HepG2 (cell line): ENCODE measurements at regions not wholly inside any gene's neighbourhood (a gene's known extent, or its start where the extent isn't known, plus 50 kb on each side); places are given as distances from the start of the nearest gene placed in this dataset.

Experiments used
- ATAC-seq: fragments of 200-7000 bp; cut with Tn5 transposase; 3 replicates; pipeline ENCODE4 v1.9.1; 2020; ENCODE audit warnings: mild to moderate bottlenecking, moderate library complexity
- BruUV-seq: library from RNA; stranded (reverse); fragments of 400-500 nt; replicated peaks from 2 replicates; lab custom pipeline; 2021; lab: Mats Ljungman, UMichigan
- CTCF ChIA-PET: fragments of 300-600 bp; formaldehyde crosslinking; extraction: SDS; loops from one replicate; lab custom pipeline; 2021; ENCODE audit warnings: low total read pairs, inconsistent platforms, low intra/inter-chr PET ratio; lab: Yijun Ruan, JAX
- POLR2A ChIA-PET: fragments of 350-600 bp; sonication (Branson Sonifier 250); formaldehyde crosslinking; loops from one replicate; lab custom pipeline; 2020; ENCODE audit warnings: antibody characterized with exemption, inconsistent platforms; lab: Yijun Ruan, JAX
- DNase-seq: peaks from one replicate; pipeline ENCODE4 v3.0.0-alpha.2; 2015; ENCODE audit warnings: low spot score
- FAIRE-seq: peaks from 3 replicates; lab custom pipeline; 2011; peaks lifted over from hg19 to GRCh38; lab: Jason Lieb, UNC
- H2AFZ ChIP-seq: one replicate; pipeline ENCODE4 v1.6.1; 2011; ENCODE audit warnings: low read length, inconsistent platforms
- H3K27ac ChIP-seq: fragments of 300-600 bp; 3 replicates; pipeline ENCODE4 v1.8.0; 2011; ENCODE audit warnings: mixed run types, mild to moderate bottlenecking, mixed read lengths, low read length, inconsistent platforms; ENCODE audit not compliant: insufficient read depth; ENCODE audit errors: extremely low read length
- H3K27me3 ChIP-seq, 2 experiments: fragments of 200-600 bp in 1 of 2; 2 replicates in 1 of 2; 3 replicates in 1 of 2; pipeline versions ENCODE4 v1.6.0 to v1.8.0; 2011; ENCODE audit warnings: low read length in 2 of 2, mild to moderate bottlenecking in 2 of 2, moderate library complexity in 2 of 2, inconsistent platforms in 1 of 2; ENCODE audit not compliant: insufficient read depth in 2 of 2, control insufficient read depth in 1 of 2
- H3K36me3 ChIP-seq, 2 experiments: fragments of 200-600 bp in 1 of 2; replicated peaks in 1 of 2; 2 replicates in 1 of 2; 3 replicates in 1 of 2; pipeline versions ENCODE4 v1.5.1 to v1.8.0; 2011; ENCODE audit warnings: low read length in 2 of 2, inconsistent platforms in 1 of 2; ENCODE audit not compliant: insufficient read depth in 2 of 2, control insufficient read depth in 1 of 2
- H3K4me1 ChIP-seq: 2 replicates; pipeline ENCODE4 v1.5.1; 2012; ENCODE audit warnings: low read length, inconsistent platforms; ENCODE audit not compliant: insufficient read depth
- H3K4me2 ChIP-seq: 2 replicates; pipeline ENCODE4 v1.6.0; 2011; ENCODE audit warnings: low read depth, low read length, inconsistent platforms
- H3K4me3 ChIP-seq, 3 experiments: fragments of 200-600 bp in 1 of 3; sonication (generic), shearing (Covaris generic) in 1 of 3; replicated peaks in 1 of 3; 2 replicates each; pipeline ENCODE4 v1.5.1; 2011 to 2016; ENCODE audit warnings: low read length in 3 of 3, inconsistent platforms in 2 of 3, low read depth in 2 of 3, mild to moderate bottlenecking in 2 of 3, control low read depth in 1 of 3, mixed read lengths in 1 of 3; ENCODE audit not compliant: insufficient read depth in 1 of 3
- H3K79me2 ChIP-seq: one replicate; pipeline ENCODE4 v1.6.1; 2011; ENCODE audit warnings: low read length, inconsistent platforms; ENCODE audit not compliant: insufficient read depth
- H3K9ac ChIP-seq: 2 replicates; pipeline ENCODE4 v1.6.0; 2011; ENCODE audit warnings: mild to moderate bottlenecking, low read depth, low read length, inconsistent platforms; ENCODE audit not compliant: insufficient read depth
- H3K9me3 ChIP-seq: 2 replicates; pipeline ENCODE4 v1.5.1; 2012; ENCODE audit warnings: mild to moderate bottlenecking, low read length
- H4K20me1 ChIP-seq: 2 replicates; pipeline ENCODE4 v1.6.0; 2011; ENCODE audit warnings: inconsistent platforms, mild to moderate bottlenecking, low read length, moderate library complexity; ENCODE audit not compliant: insufficient read depth
- BHLHE40 ChIP-seq: IDR thresholded peaks from 2 replicates; pipeline ENCODE4 v1.6.1; 2011; ENCODE audit warnings: low read length, improper control_type of control experiment
- HNF4G ChIP-seq, 2 experiments: sonication (generic) in 1 of 2; formaldehyde crosslinking in 1 of 2; IDR thresholded peaks; 2 replicates each; pipeline versions ENCODE4 v1.4.0 to v1.6.1; 2011 to 2020; ENCODE audit warnings: borderline replicate concordance in 2 of 2, low read depth in 2 of 2, mild to moderate bottlenecking in 2 of 2, low read length in 1 of 2, missing genetic modification reagents in 1 of 2, moderate library complexity in 1 of 2
- HNRNPH1 ChIP-seq: fragments of 200-400 bp; formaldehyde crosslinking; optimal IDR thresholded peaks from 2 replicates; pipeline ENCODE3; 2017; ENCODE audit warnings: mild to moderate bottlenecking, low read depth, low read length
- JDP2 ChIP-seq: sonication (generic); formaldehyde crosslinking; IDR thresholded peaks from 2 replicates; pipeline ENCODE4 v1.8.1; 2022; ENCODE audit warnings: missing genetic modification reagents, borderline replicate concordance
- JUNB ChIP-seq: sonication (generic); formaldehyde crosslinking; IDR thresholded peaks from 2 replicates; pipeline ENCODE4 v1.8.0; 2022; ENCODE audit warnings: missing genetic modification reagents, mild to moderate bottlenecking, borderline replicate concordance
- PHF20 ChIP-seq: sonication (generic); formaldehyde crosslinking; IDR thresholded peaks from 2 replicates; pipeline ENCODE4 v1.5.0; 2020; ENCODE audit warnings: mild to moderate bottlenecking, missing genetic modification reagents
- RAD51 ChIP-seq: fragments of 450-650 bp; IDR thresholded peaks from 2 replicates; pipeline ENCODE4 v1.6.1; 2016; ENCODE audit warnings: borderline replicate concordance
- RFX1 ChIP-seq: fragments of 450-650 bp; IDR thresholded peaks from 2 replicates; pipeline ENCODE4 v1.6.1; 2017
- SMAD9 ChIP-seq: sonication (generic); formaldehyde crosslinking; IDR thresholded peaks from 2 replicates; pipeline ENCODE4 v1.5.1; 2020; ENCODE audit warnings: mild to moderate bottlenecking, missing genetic modification reagents
- SNAI1 ChIP-seq: sonication (generic); formaldehyde crosslinking; IDR thresholded peaks from 2 replicates; pipeline ENCODE4 v1.5.0; 2020; ENCODE audit warnings: mild to moderate bottlenecking, missing genetic modification reagents, borderline replicate concordance
- SNAPC2 ChIP-seq: sonication (generic); formaldehyde crosslinking; IDR thresholded peaks from 2 replicates; pipeline ENCODE4 v1.8.1; 2022; ENCODE audit warnings: mild to moderate bottlenecking, missing genetic modification reagents
- SRSF9 ChIP-seq: fragments of 200-400 bp; formaldehyde crosslinking; IDR thresholded peaks from 2 replicates; pipeline ENCODE4 v1.6.1; 2018; ENCODE audit warnings: borderline replicate concordance, mild to moderate bottlenecking, low read depth, low read length; ENCODE audit not compliant: insufficient read depth, poor library complexity, severe bottlenecking
- TBL1XR1 ChIP-seq: fragments of 150-350 bp; IDR thresholded peaks from 2 replicates; pipeline ENCODE4 v1.6.1; 2014; ENCODE audit warnings: borderline replicate concordance, low read length; ENCODE audit not compliant: partially characterized antibody
- TBP ChIP-seq: sonication (generic); formaldehyde crosslinking; IDR thresholded peaks from 2 replicates; pipeline ENCODE4 v1.5.0; 2020; ENCODE audit warnings: missing genetic modification reagents
- THYN1 ChIP-seq: sonication (generic); formaldehyde crosslinking; IDR thresholded peaks from 2 replicates; pipeline ENCODE4 v1.8.1; 2023; ENCODE audit warnings: low read depth, mild to moderate bottlenecking, moderate library complexity, missing genetic modification reagents, borderline replicate concordance
- ZBTB34 ChIP-seq: sonication (generic); formaldehyde crosslinking; IDR thresholded peaks from 2 replicates; pipeline ENCODE4 v1.8.0; 2022; ENCODE audit warnings: mild to moderate bottlenecking, missing genetic modification reagents
- ZFP62 ChIP-seq: sonication (generic); formaldehyde crosslinking; IDR thresholded peaks from 2 replicates; pipeline ENCODE4 v1.4.0; 2020; ENCODE audit warnings: missing genetic modification reagents
- ZKSCAN1 ChIP-seq: fragments of 150-350 bp; IDR thresholded peaks from 2 replicates; pipeline ENCODE4 v1.6.1; 2014; ENCODE audit warnings: low read length
- ZNF687 ChIP-seq: sonication (generic); formaldehyde crosslinking; IDR thresholded peaks from 2 replicates; pipeline ENCODE4 v1.5.1; 2020; ENCODE audit warnings: mild to moderate bottlenecking, missing genetic modification reagents, moderate library complexity
- ZNF709 ChIP-seq: sonication (generic); formaldehyde crosslinking; IDR thresholded peaks from 2 replicates; pipeline ENCODE4 v1.5.0; 2020; ENCODE audit warnings: mild to moderate bottlenecking, missing genetic modification reagents
- ZNF780A ChIP-seq: sonication (generic); formaldehyde crosslinking; IDR thresholded peaks from 2 replicates; pipeline ENCODE4 v1.8.0; 2022; ENCODE audit warnings: mild to moderate bottlenecking, missing genetic modification reagents, moderate library complexity
- WGBS: methylation state at CpG from one replicate; pipeline ENCODE4 v1.1.6; 2017; ENCODE audit warnings: low lambda C conversion rate; 5-methylcytosine and 5-hydroxymethylcytosine counted together
- in situ Hi-C: cut with HindIII; loops from 2 replicates; pipeline ENCODE4 v1.10.0; 2017; ENCODE audit warnings: low pct_unique_long_range_greater_than_20kb; ENCODE audit not compliant: extremely low pct_ligation_motif_present
- intact Hi-C: fragments of 100-400 bp; cut with micrococcal nuclease; formaldehyde crosslinking; loops from one replicate; pipeline ENCODE4 v1.10.0; 2022; ENCODE audit not compliant: unreplicated experiment

GRCh38 chr2:58497168-58497567, 256.0 kb upstream of the FANCL start (continued):
- TF ChIP-seq ZNF687 (CRISPR knock-in tag): no peak
- no peak for TF ChIP-seq JUNB
- TF ChIP-seq RFX1: no peak
- no peak for TF ChIP-seq BHLHE40
- TF ChIP-seq TBL1XR1: no peak
- TF ChIP-seq SNAPC2 (CRISPR knock-in tag): no peak
- no peak for TF ChIP-seq HNRNPH1
- TF ChIP-seq, all 625 proteins: peak for 0

- no TSS peak for BruUV-seq
- Histone ChIP-seq H3K27me3 (no peaks in the 10 kb centered on the region), H3K4me3 (no peak overlapping the region), H3K79me2 (no peaks in the 10 kb centered on the region), H3K4me2 (no peak overlapping the region), H3K27ac (no peak overlapping the region), H3K36me3 (no peaks in the 10 kb centered on the region), H3K9ac (no peak overlapping the region), H3K9me3 (no peaks in the 10 kb centered on the region), H4K20me1 (no peaks in the 10 kb centered on the region), H3K4me1 (no peaks in the 10 kb centered on the region), H2AFZ (no peak overlapping the region)
- in situ Hi-C loops (no loop called here), intact Hi-C loops (no loop called here)
- ChIA-PET CTCF (no interaction called here), POLR2A (no interaction called here)
- FAIRE-seq: no peak
- no peak for ATAC-seq
- no peak for DNase-seq
- WGBS: 0% methylated on average over 1 of the region's 1 CpG
- no peak for TF ChIP-seq SRSF9
- TF ChIP-seq ZFP62 (CRISPR knock-in tag): no peak
- no peak for TF ChIP-seq PHF20 (CRISPR knock-in tag)
- TF ChIP-seq ZBTB34: no peak
- TF ChIP-seq JDP2 (CRISPR knock-in tag): no peak
- TF ChIP-seq ZKSCAN1: no peak
- no peak for TF ChIP-seq SNAI1 (CRISPR knock-in tag)
- no peak for TF ChIP-seq SMAD9 (CRISPR knock-in tag)
- no peak for TF ChIP-seq ZNF709 (CRISPR knock-in tag)
- TF ChIP-seq RAD51: no peak
- no peak for TF ChIP-seq TBP (CRISPR knock-in tag)
- no peak for TF ChIP-seq THYN1 (CRISPR knock-in tag)
- no peak for TF ChIP-seq HNF4G (IDR thresholded peaks at IDR 0.05; ENCODE audit: borderline replicate concordance, low read depth, low read length)
- TF ChIP-seq HNF4G (CRISPR knock-in tag; IDR thresholded peaks at IDR 0.05; ENCODE audit: borderline replicate concordance, low read depth): no peak
- no peak for TF ChIP-seq ZNF780A
Measured at GRCh38 chr2:58495806-58496205, 254.7 kb upstream of the FANCL start.
